Mammary epithelial cell (primary cell): ENCODE measurements at regions not wholly inside any gene's neighbourhood (a gene's known extent, or its start where the extent isn't known, plus 50 kb on each side); places are given as distances from the start of the nearest gene placed in this dataset.

Experiments used
- EZH2 ChIP-seq: IDR thresholded peaks from 2 replicates; pipeline ENCODE4 v1.6.1; 2012; ENCODE audit warnings: low read length, inconsistent platforms, borderline replicate concordance
- TF ChIP-seq, protein P1 (sequence below), 2 donors: IDR thresholded peaks in 1 of 2; conservative IDR thresholded peaks in 1 of 2; 2 replicates each; pipeline ENCODE4 v1.5.1; 2011 to 2012; ENCODE audit warnings: inconsistent platforms in 2 of 2, low read length in 2 of 2, mild to moderate bottlenecking in 2 of 2, control low read depth in 1 of 2, low read depth in 1 of 2; ENCODE audit not compliant: insufficient read depth in 1 of 2; ENCODE audit errors: extremely low read depth in 1 of 2

DNA sequence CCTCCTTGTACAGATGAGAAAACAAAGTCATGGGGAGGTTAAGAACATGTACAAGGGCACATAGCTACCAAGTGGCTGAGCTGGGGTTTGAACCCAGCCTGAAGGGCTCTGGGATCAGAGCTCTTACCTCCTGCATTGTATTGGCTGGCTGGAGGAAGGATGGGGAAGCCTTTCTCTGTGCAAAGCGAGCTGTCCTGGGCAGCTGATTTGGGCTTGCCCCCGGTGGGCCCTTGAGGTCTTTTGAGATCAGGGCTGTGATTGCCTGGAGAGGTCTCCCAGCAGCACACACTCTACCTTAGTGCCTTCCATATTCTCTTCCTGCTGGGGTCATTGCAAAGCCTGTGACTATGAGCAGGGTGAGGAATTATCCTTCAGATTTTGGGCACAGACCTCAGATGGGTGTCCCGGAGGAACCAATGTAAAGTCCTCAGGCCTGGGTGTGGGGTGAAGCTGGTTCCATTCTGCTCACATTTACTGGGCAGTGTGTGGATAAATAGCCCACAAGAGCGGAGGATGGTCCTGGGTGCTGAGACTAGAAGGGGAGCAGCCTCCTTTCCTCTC, 53.3 kb upstream of the EPS8L3 start:
- TF ChIP-seq, protein P1, sequence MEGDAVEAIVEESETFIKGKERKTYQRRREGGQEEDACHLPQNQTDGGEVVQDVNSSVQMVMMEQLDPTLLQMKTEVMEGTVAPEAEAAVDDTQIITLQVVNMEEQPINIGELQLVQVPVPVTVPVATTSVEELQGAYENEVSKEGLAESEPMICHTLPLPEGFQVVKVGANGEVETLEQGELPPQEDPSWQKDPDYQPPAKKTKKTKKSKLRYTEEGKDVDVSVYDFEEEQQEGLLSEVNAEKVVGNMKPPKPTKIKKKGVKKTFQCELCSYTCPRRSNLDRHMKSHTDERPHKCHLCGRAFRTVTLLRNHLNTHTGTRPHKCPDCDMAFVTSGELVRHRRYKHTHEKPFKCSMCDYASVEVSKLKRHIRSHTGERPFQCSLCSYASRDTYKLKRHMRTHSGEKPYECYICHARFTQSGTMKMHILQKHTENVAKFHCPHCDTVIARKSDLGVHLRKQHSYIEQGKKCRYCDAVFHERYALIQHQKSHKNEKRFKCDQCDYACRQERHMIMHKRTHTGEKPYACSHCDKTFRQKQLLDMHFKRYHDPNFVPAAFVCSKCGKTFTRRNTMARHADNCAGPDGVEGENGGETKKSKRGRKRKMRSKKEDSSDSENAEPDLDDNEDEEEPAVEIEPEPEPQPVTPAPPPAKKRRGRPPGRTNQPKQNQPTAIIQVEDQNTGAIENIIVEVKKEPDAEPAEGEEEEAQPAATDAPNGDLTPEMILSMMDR (conservative IDR thresholded peaks at IDR 0.05 in 1 of 2, IDR thresholded peaks at IDR 0.05 in 1 of 2; ENCODE audit: extremely low read depth in 1 of 2, insufficient read depth in 1 of 2, low read depth in 1 of 2, low read length in 2 of 2): no peak
- no peak for TF ChIP-seq EZH2
